OCI-M2 (cell line): ENCODE measurements at regions not wholly inside any gene's neighbourhood (a gene's known extent, or its start where the extent isn't known, plus 50 kb on each side); places are given as distances from the start of the nearest gene placed in this dataset.
"Not testable (repeated sequence)": the region's sequence is repeated elsewhere in the genome, so short reads cannot be mapped to it uniquely, and the experiment has no call there.

Experiments used
- DNase-seq: peaks from one replicate; lab custom pipeline; 2025; ENCODE audit not compliant: unreplicated experiment; lab: John Stamatoyannopoulos, UW

GRCh38 chr4:60723796-60724195 lies 476.3 kb upstream of the ADGRL3 start:
- no peak for DNase-seq

DNA sequence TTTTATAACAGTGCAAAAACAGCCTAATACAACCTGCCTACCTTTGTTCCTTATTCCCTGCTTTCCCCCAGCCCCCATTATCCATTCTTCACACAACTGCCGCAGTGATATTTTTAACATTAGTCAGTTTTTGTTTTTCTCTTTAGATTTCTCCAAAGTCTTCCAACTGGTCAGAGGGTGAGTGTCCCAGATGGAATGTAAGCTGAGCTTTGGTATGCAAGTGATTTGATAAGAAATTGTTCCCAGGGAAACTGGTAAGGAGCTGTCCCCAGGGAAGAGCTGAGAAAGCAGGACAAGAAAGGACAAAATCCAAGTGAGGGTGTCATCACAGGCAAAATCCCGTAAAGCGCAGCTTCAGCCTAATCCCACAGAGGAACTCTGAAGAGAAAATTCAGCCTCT lies 475.5 kb upstream of the ADGRL3 start:
- no peak for DNase-seq

- no peak for DNase-seq
These were observed 473.3 kb upstream of the ADGRL3 start for GRCh38 chr4:60726779-60727178.

- DNase-seq, result no peak
These were observed 470.9 kb upstream of the ADGRL3 start for GRCh38 chr4:60729194-60729593.

DNA sequence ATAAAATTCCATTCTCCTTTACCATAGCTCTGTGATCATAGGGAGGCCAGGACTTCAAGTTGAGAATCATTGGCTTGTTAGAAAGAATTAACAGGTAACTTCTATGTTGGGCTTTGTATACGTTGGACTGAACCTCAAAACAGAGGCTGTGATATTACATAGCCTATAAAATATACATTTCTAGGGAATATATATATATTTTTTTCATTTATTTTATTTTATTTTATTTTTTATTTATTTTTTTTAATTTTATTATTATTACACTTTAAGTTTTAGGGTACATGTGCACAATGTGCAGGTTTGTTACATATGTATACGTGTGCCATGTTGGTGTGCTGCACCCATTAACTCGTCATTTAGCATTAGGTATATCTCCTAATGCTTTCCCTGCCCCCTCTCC lies 470.4 kb upstream of the ADGRL3 start:
- DNase-seq, result not testable (repeated sequence)

DNA sequence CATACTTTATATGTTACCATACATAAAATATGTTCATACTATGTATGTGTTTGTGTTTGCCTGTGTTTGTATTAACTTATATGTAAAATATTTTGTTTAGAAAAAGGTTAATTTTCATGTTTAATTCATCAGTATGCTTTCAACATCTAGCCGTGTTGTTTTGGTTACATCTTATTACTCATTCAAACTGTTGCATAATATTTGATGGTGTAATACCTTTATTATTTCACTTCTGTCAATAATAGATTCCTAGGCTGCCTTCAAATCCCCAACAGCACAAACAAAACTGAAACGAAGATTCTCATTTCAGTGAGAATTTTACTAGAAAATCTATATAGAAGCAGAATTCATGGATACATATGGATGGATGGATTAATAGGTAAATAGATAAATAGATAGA lies 462.3 kb upstream of the ADGRL3 start:
- DNase-seq, result no peak

DNA sequence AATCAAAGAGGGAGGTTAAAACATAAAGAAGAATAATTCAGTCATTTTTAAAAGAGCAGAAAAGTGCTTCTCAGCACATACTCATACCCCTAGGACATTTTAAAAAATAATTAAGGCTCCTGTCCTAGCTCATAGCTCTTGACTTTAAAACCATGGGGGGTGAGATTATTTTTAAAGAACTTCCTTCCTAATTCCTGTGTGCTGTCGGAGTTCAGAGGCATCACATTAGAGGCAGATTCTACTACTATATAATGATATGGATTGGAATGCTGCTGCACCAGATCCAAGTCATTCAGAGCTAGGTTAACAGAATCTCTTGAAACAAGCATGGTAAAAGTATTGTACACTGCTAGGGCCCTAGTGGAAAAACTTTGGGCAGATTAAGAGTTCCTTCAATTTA lies 456.5 kb upstream of the ADGRL3 start:
- no peak for DNase-seq

GRCh38 chr4:60744767-60745166 lies 455.4 kb upstream of the ADGRL3 start:
- no peak for DNase-seq

DNA sequence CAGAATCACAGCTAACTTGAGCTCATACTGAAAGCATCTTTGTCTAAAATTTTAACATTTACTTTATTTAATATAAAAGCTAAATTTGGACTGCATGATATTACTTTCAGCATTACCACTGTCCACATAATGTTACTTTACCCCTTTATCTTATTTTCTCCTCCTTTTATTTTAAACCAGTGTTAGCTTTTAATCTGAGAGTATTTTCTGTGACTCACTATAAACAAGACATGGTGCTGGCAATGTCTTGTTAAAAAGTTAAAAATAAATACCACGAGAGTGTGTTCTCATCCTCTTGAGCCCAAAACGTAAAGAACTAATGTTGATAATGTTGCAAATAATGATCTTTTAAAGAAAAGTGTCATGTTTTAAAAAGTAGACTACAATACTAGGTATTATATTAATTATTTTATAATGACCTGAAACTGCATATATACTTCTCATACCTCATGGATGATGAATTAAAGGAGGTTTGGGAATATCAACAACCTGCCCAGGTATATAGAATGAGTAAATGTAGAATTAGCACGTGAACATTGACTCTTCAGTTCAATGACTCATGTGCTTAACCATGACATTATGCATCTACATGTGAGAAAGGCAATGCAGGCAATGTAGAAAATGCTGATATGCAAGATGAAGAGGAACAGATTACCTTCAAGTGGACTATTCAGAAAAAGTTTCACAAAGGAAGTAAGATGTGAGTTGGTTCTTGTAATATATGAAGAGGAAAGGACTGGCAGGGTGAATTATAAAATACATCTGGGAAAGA lies 454.1 kb upstream of the ADGRL3 start:
- DNase-seq, result no peak

GRCh38 chr4:60750962-60751361 lies 449.2 kb upstream of the ADGRL3 start:
- no peak for DNase-seq

DNA sequence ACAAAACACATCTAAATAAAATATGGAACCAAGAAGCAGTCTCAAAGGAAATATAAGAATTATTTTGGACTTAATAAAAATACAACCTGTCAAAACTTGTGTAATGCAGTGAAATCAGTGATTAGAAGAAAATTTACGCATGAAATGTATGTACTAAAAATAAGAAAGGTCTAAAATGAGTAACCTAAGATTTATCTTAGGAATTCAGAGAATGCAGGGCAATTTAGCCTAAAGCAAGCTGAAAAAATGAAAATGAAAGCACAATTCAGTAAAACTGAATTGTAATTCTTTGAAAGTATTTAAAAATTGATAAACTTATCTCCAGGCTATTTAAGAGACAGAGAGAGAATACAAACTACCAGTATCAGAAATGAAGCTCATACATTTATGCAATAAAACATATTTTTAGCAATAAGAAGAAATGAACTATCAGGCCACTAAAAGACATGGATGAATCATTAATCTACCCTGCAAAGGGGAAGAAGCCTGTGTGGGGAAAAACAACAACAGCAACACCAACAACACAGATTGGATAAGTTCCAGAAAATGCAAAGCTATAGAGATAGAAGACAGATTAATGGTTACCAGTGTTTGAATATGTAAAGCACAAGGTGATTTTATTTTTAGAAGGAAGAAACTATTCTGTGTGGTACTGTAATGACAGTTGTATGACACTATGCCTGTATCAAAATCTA lies 442.0 kb upstream of the ADGRL3 start:
- DNase-seq, result no peak

DNA sequence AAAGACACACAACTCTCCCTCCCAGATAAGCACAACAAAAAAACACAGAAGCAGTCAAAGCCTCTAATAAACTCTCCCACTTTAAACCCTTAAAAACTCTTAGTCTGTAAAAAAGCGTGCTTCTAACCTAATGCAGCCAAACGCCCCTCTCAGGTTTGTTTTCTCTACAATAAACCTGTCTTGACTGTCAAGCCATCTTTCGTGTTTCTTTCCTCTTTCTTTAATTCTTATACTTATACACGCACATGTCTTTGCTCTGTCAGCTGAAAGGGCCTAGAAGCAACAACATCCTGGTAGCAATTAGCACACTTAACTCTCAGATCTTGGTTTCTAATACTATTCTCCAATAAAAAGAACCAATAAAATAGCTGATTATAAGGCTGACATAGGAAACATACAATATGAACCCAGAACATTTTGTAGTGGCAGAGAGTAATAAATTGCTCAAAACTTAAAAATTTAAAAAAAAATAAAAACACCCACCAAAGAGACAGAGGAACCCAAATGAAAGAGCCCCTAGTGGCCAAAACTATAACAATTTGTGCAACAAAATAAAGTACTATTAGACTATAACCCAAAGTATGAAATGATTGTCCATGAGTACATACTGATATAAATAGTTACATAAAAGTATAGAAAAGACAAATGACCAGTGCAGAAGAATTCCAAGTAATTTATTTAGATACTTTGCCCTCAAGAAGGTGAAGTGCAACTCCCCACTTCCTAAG lies 440.4 kb upstream of the ADGRL3 start:
- no peak for DNase-seq

DNA sequence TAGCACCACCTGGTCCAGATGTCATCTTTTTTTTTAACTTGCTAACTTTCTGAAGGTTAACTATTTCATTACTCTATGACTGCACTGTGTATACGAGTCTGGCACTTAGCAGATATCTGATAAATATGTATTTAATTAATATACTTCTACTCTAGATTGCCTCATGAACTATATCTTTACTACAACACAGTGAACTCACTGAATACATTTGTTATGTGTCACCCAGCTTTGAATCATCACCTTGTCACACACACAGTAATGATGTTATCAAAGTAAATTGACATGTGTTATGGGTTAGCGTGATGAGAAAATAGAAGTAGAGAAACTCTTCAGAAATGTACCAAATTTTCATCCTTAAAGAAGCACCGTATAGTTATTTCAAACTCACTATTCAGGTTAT lies 419.3 kb upstream of the ADGRL3 start:
- DNase-seq, result no peak

GRCh38 chr4:60790608-60791007 lies 409.5 kb upstream of the ADGRL3 start:
- no peak for DNase-seq

DNA sequence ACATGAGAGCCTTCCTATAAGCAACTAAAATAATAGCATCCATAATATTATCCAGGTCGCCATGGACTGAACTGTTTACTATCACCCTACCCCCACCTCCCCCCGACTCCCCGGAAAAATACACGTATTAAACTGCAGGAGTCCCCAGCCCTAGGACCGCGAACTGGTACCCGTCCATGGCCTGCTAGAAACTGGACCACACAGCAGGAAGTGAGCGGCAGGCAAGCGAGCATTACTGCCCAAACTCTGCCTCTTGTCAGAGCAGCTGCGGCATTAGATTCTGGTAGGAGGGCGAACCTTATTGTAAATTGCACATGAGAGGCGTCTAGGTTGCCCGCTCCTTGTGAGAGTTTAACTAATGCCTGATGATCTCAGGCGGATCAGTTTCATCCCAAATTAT lies 405.8 kb upstream of the ADGRL3 start:
- DNase-seq, result no peak

DNA sequence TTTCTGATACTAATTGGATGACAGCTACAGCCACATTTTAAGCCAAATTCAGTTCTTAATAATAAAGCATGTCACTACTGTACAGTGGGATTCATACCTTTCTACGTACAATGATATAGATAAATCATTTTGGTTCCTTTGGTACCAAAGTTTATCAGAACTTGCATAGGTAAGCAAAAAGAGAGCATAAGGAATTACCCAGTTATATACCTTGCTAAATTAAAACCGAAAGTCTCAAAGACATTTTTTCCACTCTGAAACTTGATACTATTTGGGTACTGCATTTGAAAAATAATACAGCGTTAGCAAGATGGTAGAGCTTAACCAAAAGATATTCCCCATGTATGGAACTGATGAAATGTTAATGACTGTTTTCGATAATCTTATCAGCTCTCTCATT lies 400.9 kb upstream of the ADGRL3 start:
- DNase-seq, result no peak

DNA sequence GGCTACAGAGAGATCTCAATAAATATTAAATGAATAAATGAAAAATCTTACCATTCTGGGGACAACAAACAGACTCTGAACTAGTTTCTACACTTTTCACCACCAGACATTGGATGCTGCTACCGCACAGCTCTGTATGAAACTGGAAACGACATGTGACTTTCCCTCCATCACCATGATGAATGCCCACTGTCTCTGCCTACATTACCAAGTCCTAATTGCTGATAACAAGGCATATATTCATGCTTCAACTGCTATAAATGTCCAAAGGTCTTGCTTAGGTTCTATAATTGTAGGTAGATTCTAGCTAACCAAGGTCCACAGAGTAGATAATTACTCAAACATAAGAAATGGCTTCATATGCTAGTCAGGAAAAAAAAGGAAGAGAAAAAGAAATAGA lies 399.4 kb upstream of the ADGRL3 start:
- no peak for DNase-seq

DNA sequence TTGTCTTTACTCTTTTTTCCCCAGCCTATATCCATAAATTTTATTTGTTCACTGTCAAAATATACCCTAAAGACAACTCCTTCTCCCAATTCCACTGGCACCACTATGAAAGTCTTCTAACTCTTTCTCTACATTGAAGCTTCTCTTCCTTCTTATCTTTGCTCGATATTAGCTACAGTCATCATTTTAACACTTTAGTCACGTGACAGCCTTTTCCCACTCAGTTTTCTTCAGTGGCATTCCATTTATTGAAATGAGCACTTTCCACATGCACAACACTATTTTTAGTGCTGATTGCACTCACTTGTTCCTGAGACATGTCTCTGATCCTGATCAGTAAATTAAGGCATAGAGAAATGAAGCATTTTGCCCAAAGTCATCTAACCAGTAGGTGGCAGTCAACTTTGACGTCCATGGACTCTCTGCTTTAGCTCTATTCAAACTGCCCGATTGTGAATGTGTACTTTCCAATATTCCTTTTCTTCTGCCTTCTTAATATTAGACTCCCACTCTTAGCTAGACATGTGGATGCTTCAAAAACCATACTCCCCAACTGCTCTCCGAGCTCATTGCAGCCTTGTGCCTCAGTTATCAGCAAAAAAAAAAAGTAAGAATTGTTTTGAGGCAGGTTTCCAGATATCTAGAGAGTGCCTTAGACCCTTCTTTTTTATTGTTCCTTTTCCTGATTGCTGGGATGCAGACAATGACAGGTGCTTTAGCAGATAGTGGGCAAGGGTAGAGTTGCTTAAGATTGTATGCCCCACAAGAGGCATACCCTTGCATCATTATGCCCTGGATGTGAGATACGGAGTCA lies 394.4 kb upstream of the ADGRL3 start:
- no peak for DNase-seq

GRCh38 chr4:60808726-60809485 lies 391.2 kb upstream of the ADGRL3 start:
- no peak for DNase-seq

- no peak for DNase-seq
These were observed 390.7 kb upstream of the ADGRL3 start for GRCh38 chr4:60809486-60809800.

GRCh38 chr4:60812811-60813210 lies 387.3 kb upstream of the ADGRL3 start:
- DNase-seq, result no peak
